ENCODE measurements at regions not wholly inside any gene's neighbourhood (a gene's known extent, or its start where the extent isn't known, plus 50 kb on each side); places are given as distances from the start of the nearest gene placed in this dataset.

GRCh38 chr20:55205665-55206064 lies 730.3 kb downstream of the DOK5 start:
- peaks cover 3% of the 10 kb centered on the region; the same call in 1 of the 2 replicates for H3K9me3 ChIP-seq (ENCODE audit: control insufficient read depth, insufficient read depth, low read length)
- ChIA-PET CTCF (no interaction called here), POLR2A (no interaction called here)
- TF ChIP-seq, protein P1, sequence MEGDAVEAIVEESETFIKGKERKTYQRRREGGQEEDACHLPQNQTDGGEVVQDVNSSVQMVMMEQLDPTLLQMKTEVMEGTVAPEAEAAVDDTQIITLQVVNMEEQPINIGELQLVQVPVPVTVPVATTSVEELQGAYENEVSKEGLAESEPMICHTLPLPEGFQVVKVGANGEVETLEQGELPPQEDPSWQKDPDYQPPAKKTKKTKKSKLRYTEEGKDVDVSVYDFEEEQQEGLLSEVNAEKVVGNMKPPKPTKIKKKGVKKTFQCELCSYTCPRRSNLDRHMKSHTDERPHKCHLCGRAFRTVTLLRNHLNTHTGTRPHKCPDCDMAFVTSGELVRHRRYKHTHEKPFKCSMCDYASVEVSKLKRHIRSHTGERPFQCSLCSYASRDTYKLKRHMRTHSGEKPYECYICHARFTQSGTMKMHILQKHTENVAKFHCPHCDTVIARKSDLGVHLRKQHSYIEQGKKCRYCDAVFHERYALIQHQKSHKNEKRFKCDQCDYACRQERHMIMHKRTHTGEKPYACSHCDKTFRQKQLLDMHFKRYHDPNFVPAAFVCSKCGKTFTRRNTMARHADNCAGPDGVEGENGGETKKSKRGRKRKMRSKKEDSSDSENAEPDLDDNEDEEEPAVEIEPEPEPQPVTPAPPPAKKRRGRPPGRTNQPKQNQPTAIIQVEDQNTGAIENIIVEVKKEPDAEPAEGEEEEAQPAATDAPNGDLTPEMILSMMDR (IDR thresholded peaks at IDR 0.05; ENCODE audit: low read depth, low read length) = no peak
- no peak for DNase-seq (ENCODE audit: low read depth, low spot score)
- H3K27me3 ChIP-seq (ENCODE audit: control insufficient read depth, insufficient read depth, low read length) = no peaks in the 10 kb centered on the region
- H3K4me3 ChIP-seq (ENCODE audit: low read depth, low read length) = no peak overlapping the region
- H3K27ac ChIP-seq (ENCODE audit: low read depth, low read length) = no peak overlapping the region

- H3K4me3 ChIP-seq (ENCODE audit: low read depth, low read length) = no peak overlapping the region
- ChIA-PET POLR2A (no interaction called here), CTCF (no interaction called here)
- H3K27ac ChIP-seq (ENCODE audit: low read depth, low read length) = no peak overlapping the region
- TF ChIP-seq, protein P1 (IDR thresholded peaks at IDR 0.05; ENCODE audit: low read depth, low read length) = no peak
- peaks cover 13% of the 10 kb centered on the region for H3K9me3 ChIP-seq (ENCODE audit: control insufficient read depth, insufficient read depth, low read length)
- H3K27me3 ChIP-seq (ENCODE audit: control insufficient read depth, insufficient read depth, low read length) = no peaks in the 10 kb centered on the region
- DNase-seq (ENCODE audit: low read depth, low spot score) = no peak
These were observed 724.9 kb downstream of the DOK5 start for GRCh38 chr20:55200317-55200716.

- H3K9me3 ChIP-seq (ENCODE audit: control insufficient read depth, insufficient read depth, low read length) = peaks cover 9% of the 10 kb centered on the region
- TF ChIP-seq, protein P1 (IDR thresholded peaks at IDR 0.05; ENCODE audit: low read depth, low read length) = no peak
- POLR2A ChIA-PET = no interaction called here
- H3K4me3 ChIP-seq (ENCODE audit: low read depth, low read length) = no peak overlapping the region
- no peaks in the 10 kb centered on the region for H3K27me3 ChIP-seq (ENCODE audit: control insufficient read depth, insufficient read depth, low read length)
- no peak overlapping the region for H3K27ac ChIP-seq (ENCODE audit: low read depth, low read length)
- CTCF ChIA-PET = no interaction called here
- DNase-seq (ENCODE audit: low read depth, low spot score) = no peak
These were observed 719.6 kb downstream of the DOK5 start for GRCh38 chr20:55194947-55195346.

GRCh38 chr20:55186228-55186627 lies 710.8 kb downstream of the DOK5 start:
- TF ChIP-seq, protein P1 (IDR thresholded peaks at IDR 0.05; ENCODE audit: low read depth, low read length) = no peak
- CTCF ChIA-PET = no interaction called here

DNA sequence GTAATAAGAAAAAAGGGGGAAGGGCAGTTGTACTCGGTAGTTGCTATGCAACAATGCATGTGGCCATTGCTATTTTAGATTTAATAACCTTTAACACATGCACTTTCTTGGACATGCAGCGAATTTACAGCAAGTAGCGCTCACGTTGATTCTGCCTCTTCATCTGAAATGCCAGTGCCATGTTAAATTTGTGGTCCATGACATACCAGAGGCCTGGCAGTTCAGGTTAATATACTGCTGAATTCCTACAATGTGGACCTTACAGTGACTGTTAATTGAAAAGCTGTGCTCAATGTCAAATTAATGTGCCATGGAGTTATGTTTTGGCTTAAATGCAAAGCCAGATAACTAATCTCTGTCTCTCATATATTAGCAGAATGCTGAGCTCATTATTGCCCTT lies 699.7 kb downstream of the DOK5 start:
- TF ChIP-seq, protein P1 (IDR thresholded peaks at IDR 0.05; ENCODE audit: low read depth, low read length) = no peak
- POLR2A ChIA-PET = no interaction called here
- no peak for DNase-seq (ENCODE audit: low read depth, low spot score)
- Histone ChIP-seq H3K4me3 (ENCODE audit: low read depth, low read length) (no peak overlapping the region), H3K27me3 (ENCODE audit: control insufficient read depth, insufficient read depth, low read length) (no peaks in the 10 kb centered on the region), H3K27ac (ENCODE audit: low read depth, low read length) (no peak overlapping the region), H3K9me3 (ENCODE audit: control insufficient read depth, insufficient read depth, low read length) (peaks cover 17% of the 10 kb centered on the region)
- CTCF ChIA-PET = no interaction called here

More at GRCh38 chr20:55186228-55186627, 710.8 kb downstream of the DOK5 start:
- DNase-seq (ENCODE audit: low read depth, low spot score) = no peak
- Histone ChIP-seq H3K27me3 (ENCODE audit: control insufficient read depth, insufficient read depth, low read length) (no peaks in the 10 kb centered on the region), H3K4me3 (ENCODE audit: low read depth, low read length) (no peak overlapping the region), H3K27ac (ENCODE audit: low read depth, low read length) (no peak overlapping the region), H3K9me3 (ENCODE audit: control insufficient read depth, insufficient read depth, low read length) (peaks cover 10% of the 10 kb centered on the region)
- POLR2A ChIA-PET = no interaction called here

All from AG04450 (cell line).